Upper lobe of left lung (tissue), 4 donors: ENCODE measurements at regions not wholly inside any gene's neighbourhood (a gene's known extent, or its start where the extent isn't known, plus 50 kb on each side); places are given as distances from the start of the nearest gene placed in this dataset.

ENCODE experiments used
- EP300 ChIP-seq, 4 donors: sonication (generic); formaldehyde crosslinking; IDR thresholded peaks; one replicate each; pipeline ENCODE4 v1.5.1; 2017; ENCODE audit warnings: antibody characterized with exemption in 4 of 4, control low read depth in 2 of 4
- POLR2A ChIP-seq, 4 donors: fragments of 450-650 bp; IDR thresholded peaks; one replicate each; pipeline ENCODE4 v1.5.1; 2016 to 2017; ENCODE audit warnings: antibody characterized with exemption in 4 of 4, mild to moderate bottlenecking in 2 of 4
- POLR2AphosphoS5 ChIP-seq, 2 donors: sonication (generic); formaldehyde crosslinking; IDR thresholded peaks; one replicate each; pipeline ENCODE4 v1.5.1; 2017; ENCODE audit warnings: antibody characterized with exemption in 2 of 2
- TF ChIP-seq, protein P1 (sequence below), 6 experiments: fragments of 450-650 bp in 4 of 6; fragments of 200-600 bp in 2 of 6; sonication (generic) in 2 of 6; IDR thresholded peaks; one replicate each; pipeline ENCODE4 v1.5.1; 2016 to 2019; ENCODE audit warnings: antibody characterized with exemption in 6 of 6

DNA sequence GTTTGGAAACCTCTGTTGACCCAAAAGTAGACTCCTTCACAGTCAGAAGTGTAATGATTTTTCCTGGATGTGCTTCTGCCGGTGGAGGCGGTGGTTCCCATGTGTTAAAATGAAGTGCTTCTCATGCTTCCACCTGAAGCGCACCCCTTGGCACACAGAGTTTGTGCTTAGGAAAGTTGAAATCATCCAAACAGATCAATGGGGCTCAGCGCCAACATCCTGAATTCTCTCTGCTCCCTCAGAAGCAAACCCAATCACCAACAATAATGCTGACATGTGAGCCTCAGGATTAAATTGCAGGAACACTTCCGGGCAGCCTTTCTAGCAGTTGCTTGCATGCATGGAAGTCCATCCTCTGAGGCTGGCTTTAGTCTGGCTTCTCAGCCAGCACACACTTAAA is 71.0 kb downstream of the MED10 start:
- TF ChIP-seq, protein P1, sequence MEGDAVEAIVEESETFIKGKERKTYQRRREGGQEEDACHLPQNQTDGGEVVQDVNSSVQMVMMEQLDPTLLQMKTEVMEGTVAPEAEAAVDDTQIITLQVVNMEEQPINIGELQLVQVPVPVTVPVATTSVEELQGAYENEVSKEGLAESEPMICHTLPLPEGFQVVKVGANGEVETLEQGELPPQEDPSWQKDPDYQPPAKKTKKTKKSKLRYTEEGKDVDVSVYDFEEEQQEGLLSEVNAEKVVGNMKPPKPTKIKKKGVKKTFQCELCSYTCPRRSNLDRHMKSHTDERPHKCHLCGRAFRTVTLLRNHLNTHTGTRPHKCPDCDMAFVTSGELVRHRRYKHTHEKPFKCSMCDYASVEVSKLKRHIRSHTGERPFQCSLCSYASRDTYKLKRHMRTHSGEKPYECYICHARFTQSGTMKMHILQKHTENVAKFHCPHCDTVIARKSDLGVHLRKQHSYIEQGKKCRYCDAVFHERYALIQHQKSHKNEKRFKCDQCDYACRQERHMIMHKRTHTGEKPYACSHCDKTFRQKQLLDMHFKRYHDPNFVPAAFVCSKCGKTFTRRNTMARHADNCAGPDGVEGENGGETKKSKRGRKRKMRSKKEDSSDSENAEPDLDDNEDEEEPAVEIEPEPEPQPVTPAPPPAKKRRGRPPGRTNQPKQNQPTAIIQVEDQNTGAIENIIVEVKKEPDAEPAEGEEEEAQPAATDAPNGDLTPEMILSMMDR (IDR thresholded peaks at IDR 0.05) = no peak
- TF ChIP-seq EP300 (IDR thresholded peaks at IDR 0.05) = no peak
- no peak for TF ChIP-seq POLR2A (IDR thresholded peaks at IDR 0.05)
- TF ChIP-seq POLR2AphosphoS5 (IDR thresholded peaks at IDR 0.05) = no peak
